Activated CD4-positive, alpha-beta T cell treated with anti-CD3 and anti-CD28 coated beads for 48 hours (primary cell): ENCODE measurements at regions not wholly inside any gene's neighbourhood (a gene's known extent, or its start where the extent isn't known, plus 50 kb on each side); places are given as distances from the start of the nearest gene placed in this dataset.

Experiments
- DNase-seq: peaks from one replicate; pipeline ENCODE4 v3.0.0-alpha.2; 2020

- no peak for DNase-seq
Observed at GRCh38 chr10:25114036-25114411, 60.8 kb upstream of the GPR158 start.

DNA sequence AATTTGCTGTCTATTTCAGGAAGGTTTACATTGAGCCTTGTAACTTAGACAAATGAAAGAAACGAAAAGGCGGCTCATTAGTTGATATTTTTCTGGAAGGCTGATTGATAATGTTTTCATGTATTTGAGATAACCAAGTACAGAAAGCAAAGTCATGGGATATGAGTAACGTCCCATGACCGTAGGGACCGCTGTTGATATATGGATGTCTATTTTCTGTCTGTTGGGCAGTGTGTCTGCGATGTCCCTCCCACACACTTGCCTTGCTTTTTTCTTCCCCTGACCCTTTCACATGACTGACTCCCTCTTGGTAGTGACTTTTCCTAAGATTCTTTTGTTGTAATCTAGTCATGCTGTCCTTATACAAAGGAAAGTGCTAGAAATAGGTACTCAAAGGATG is 57.0 kb upstream of the GPR158 start:
- DNase-seq: no peak

DNA sequence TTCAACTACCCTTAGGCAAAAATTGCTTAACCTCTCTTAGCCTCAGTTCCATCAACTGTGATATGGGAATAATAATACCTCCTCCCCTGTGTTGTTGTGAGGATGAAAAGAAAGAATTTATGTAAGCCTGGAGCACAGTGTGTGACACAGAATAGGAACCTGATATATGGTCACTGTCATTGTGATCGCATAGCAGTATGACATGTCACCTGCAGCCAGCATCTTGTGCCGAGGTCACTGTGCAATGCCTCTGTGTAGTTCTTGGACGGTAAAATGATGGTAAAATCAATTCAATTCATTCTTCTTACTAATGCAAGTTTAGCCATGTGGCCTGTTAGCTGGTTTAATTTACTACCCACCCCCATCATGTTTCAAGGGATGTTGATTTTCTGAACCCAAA is 54.6 kb upstream of the GPR158 start:
- no peak for DNase-seq
